ENCODE measurements at regions not wholly inside any gene's neighbourhood (a gene's known extent, or its start where the extent isn't known, plus 50 kb on each side); places are given as distances from the start of the nearest gene placed in this dataset.

DNA sequence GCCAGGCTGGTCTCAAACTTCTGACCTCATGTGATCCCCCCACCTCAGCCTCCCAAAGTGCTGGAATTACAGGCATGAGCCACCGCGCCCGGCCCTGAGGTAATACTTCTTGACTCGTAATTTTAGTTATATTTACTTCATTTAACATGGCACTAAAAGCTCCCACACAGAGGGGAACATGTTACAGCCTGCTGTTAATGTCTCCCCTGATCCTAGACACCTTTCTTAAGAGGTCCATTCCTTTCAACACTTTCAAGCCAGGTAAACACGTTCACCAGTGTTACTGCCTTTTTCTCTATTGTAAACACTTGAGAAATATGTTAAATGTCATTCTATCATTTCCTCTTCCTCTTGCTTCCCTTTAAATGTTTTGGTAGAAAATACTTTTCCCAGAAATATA is 161.4 kb downstream of the METTL4 start:
- no peak for DNase-seq

DNA sequence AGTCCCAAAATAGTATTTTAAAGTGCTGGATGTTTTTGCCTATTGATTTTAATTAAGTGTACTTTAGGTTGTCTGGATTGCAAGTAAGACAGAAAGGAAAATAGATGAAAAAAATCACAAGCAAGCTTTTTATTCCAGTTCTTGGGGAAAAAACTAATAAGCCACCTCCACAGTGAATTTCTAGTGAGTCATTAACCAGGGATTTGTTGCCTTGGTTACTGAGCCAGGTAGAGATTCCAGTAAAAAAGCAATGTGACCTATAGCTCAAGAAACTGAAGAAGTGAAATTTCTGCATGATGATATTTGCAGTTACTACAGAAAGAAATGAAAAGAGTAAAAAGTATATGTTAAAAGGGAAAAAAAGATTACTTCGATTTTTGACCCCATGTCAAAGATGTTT is 160.6 kb downstream of the METTL4 start:
- DNase-seq: no peak

DNA sequence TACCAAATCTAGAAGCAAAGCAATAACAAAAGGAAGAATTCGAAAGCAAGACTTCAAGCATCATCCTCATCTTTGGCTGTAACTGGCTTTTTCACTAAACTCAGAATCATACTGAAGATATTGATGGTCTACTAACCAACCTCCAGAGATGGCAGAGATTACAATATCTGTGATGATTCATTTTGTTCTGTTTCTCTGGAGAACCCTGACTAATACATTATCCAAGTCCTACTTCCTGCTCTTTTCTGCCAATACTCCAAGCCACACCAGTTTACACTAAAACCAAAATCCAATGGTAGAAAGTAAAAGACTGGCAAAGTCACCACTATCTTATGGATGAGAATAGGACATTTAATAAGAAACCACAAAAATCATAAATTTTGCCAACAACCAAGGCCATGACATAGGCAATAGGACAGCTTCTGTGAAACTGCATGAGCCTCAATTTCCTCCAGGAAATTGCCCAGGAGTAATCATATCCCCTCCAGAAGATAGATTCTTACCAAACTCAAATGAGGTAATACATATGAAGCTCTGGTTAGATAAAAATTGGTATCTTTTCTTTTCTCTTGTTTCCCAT is 159.8 kb downstream of the METTL4 start:
- DNase-seq: no peak

DNA sequence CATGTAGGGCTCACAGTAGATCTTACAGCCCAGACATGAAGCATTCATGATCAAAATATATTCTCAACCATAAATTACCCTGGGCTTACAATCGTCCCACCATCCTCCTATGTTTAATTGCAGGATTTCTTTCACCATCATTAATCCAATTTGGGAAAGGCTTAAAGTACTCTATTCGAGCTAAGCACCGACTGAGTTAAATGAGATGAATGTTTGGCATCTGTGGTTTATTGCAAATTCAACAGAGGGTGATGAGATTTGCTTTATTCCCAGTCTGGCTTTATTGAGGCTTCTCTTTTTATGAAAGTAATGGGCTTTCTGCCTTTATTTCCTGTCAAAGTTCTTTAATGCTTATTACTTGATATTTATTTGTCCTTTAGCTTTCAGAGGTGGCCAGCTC is 159.0 kb downstream of the METTL4 start:
- DNase-seq: no peak

DNA sequence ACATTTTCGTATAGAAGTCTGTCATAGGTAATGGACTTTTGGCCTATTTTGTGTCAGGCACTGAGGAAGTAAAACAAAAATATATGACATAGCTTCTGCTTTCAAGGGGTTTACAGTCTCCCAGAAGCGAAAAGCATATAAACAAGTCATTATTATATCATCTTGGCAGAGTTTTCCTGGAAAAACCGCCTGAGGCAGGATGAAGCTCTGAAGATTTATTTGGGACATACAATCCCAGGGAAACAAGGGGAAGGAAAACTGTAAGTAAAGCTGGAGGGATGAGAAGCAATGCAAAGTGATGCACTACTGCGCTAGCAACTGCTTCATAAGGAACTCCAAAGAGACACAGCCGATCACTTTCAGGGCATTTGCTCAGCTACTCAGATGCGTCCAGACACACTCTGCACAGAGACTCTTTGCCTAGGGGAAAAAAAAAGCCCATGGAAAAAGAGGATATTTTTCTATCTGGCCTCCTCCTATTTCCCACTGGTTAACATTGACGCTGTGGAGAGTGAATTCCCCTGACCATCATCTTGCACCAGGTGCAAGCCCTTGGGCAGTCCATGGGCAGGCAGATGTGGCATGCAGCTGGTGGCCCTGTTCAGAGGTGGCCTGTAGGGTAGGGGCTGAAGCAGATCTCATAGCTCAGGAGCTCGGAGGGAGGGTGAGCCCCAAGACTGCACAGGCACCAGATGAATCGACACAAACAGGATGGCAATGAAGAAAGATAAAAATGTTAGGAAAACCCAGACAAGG is 158.1 kb downstream of the METTL4 start:
- no peak for DNase-seq

DNA sequence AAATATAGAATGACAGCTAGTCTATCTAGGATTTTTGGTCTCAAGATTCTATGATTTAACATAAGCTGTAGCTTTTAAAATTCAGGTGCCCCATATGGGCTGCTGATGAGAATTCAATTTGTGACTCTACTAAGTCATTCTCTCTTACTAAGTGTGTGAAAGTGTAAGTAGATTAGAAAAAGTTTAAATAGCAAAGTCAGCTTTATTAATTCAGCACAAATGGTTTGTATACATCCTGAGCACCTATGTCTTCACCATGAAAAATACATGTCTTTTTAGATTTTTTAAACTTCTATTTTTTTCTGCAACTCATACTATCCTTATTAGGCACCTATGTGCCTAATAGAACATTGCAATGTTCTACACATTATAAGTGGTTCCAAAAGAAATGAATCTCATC is 157.1 kb downstream of the METTL4 start:
- no peak for DNase-seq

DNA sequence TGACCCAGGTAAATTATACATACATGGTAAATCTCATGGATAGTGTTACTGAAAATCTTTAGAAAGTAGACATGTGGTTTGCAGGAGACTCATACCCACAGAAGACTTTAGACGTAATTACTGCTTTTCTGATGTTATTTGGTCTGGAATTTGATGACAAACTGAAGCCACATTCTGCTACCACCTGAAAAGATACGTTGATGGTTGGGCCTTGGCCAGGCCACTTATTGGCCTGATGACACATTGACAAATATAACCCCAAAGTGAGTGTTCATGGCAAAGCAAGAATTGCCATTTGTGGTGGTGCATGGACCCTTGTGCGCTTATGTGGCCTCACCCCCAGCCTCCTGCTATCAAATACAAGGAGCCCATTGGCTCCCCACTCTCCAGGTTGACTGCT is 155.6 kb downstream of the METTL4 start:
- DNase-seq: no peak

DNA sequence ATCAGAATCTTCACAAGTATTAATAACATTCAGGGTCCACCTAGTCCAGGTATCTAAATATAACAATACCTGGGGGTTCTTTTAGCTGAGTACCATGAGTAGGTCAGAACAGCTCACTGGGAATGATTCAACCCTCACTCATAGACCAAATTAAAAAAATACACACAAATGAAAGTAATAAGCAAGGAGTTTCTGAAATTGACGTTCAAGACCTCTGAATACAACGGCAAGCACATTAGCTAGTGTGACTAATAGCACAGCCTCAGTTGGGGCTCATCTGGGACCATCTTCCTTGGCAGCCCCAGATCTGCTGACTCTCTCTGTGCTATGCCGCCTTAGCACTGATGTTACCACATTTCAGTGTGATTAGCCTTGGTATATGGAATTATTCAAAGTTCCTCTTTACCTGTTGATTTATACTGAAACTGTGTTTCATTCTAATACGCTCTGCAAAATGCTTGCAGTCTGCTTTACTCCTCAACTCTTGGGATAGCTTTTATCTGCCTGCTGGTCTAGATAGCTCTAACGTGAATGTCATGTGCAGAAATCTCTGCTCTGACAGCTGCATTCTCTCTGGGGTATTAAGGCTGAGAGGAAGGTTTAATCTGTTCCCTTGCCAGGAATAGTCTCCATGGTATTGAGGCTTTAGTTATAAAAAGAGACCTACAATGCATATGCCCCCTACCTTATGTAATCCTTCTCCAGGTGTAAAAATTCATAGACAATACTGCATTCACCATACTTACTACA is 153.3 kb downstream of the METTL4 start:
- no peak for DNase-seq

DNA sequence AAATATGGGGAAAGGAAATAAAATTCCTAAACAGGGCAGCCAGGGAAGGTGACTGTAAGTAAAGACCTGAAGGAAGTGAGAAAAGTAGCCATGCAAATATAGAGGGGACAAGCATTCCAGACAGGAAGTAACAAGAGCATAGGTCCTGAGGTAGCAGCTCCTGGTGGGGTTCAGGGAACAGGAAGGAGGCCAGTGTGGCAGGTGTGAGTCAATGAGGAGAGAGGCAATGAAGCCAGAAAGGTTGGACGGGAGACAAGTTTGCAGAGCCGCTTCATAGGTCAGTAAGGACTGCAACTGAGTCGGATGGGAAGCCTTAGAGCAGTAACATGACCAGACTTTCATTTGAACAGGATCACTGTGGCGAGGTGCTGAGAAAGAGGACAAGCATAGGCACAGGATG is 150.9 kb downstream of the METTL4 start:
- no peak for DNase-seq

DNA sequence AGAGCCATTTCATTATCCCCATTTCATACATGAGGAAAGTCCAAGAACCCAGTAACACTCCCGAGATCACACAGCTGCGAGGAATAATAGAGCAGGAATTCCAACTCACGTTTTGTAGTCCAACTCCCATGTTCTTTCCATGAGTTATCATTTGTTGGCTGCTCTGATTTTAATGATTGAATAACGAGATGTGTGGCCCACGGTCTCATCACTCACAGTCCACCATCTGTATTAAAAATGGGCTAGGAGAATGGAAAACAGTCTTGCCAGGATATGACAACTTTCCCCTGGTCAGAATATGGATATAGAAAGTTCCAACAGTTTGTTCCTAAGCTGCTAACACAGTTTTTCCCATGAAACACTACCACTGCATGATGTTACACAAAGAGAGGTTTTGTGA is 147.5 kb downstream of the METTL4 start:
- DNase-seq: no peak

DNA sequence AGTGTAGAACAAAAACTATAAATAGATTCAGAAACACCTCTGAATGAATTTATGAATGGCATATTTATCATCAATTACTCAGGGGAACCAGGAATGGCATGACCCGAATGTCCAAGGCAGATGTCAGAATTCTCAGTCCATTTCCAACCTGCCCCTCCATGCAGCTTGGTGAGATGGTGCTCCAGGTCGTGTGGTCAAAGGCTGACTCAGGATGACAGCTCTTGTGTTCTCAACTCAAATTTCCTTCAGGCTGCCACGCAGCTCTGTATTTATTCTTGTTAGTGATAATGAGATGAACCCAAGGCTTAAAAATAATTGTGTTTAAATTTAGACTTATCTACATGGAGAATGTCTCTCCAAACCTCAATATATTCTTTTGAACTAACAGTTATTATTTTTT is 146.9 kb downstream of the METTL4 start:
- no peak for DNase-seq

DNA sequence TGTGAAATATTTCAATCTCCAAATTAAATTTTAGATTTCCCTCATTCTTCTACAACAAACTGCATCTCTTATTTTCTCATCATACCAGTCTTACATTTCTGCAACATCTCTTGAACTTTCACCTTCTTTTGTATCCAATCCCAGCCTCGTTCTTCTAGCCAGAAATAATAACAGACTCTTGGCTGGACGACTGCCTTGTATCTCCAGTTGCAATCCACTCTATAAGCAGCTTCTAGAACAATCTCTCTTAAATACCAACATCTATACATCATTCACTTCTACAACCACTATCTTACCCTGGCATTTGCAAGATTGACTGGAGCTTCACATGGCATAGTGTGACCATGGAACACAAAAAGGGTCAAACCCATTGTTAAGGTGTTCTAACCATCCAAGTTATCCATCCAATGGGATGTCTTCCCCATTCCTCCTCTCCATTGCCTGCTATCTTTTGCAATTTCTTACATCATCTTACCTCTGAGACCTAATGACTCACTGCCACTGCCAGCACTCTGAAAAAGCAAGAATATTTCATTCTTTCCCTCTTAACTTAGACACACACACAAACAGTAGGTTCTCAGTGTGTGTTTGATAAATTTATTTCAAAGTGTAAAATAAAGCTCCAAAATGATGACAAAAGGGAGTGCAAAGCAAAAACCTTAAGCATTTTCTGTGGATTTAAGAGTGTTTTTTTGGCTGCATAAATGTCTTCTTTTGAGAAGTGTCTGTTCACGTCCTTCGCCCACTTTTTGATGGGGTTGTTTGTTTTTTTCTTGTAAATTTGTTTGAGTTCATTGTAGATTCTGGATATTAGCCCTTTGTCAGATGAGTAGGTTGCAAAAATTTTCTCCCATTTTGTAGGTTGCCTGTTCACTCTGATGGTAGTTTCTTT is 145.6 kb downstream of the METTL4 start:
- no peak for DNase-seq

DNA sequence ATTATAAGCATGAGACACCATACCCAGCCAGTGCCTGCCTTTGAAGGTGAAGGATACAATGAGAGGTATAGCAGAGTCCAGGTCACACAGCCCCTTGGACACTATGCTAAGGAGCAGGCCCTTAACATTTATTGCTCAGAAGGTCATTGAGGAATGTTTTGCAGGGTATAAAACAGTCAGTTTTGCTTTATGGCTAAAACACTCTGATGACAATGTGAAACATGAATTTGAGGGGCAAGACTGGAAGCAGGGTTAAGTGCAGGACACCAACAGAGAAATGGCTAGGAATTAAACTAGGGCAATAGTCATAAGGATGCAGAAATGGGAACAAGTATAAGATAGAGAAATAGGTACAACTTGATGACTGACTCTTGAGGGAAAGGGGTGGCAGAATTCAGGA is 141.1 kb downstream of the METTL4 start:
- no peak for DNase-seq

DNA sequence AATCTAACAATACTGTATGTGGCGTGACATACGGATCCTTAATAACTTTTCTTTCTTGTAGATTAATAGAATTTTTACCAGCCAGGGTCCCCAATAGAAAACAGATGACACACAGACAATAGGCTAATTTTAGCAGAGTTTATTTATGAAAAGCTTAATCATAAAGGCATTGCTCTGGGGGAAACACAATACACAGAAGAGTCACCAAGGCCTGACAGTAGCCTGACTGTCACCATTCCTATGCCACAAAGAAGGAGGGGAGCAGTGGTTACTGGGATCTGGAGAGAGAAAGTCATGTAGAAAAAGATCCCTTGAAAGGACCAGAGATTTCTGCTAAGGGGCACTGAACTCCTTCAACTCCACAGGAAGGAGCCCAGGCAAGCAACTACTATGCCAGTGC is 139.5 kb downstream of the METTL4 start:
- no peak for DNase-seq

DNA sequence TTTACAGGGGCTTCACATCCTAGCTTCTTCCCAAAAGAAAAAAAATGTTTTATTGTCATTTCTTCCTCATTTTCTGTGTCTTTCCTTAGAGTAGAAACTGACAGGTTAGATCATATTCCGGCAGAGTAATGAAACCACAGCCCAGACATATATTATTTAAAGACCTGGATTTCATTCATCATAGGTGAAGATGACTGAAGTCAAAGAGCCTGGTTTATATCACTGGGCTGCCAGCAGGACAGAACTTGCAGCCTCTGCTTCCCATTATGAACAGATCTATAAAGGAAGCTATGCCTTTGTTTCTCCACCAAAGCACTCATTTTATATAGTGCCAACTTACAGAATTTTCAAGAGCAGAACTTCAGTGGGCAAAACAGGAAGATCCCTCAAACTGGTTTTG is 137.9 kb downstream of the METTL4 start:
- no peak for DNase-seq

DNA sequence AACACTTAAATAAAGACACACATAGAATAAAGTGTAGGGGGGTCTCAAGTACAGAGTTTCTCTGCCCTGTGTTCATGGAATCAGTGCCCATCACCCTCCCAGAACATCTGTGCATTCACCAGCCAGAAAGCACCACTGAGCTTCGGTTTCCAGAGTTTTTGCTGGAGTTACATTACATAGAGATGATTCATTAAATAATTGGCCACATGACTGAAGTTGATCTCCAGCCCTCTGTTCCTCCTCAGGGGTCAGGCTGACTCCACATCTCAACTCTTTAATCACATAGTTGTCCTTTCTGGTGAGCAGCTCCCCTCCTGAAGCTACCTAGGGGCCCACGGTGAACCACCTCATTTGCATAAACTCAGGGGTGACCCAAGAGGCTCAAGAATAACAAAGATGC is 129.8 kb downstream of the METTL4 start:
- DNase-seq: no peak

DNA sequence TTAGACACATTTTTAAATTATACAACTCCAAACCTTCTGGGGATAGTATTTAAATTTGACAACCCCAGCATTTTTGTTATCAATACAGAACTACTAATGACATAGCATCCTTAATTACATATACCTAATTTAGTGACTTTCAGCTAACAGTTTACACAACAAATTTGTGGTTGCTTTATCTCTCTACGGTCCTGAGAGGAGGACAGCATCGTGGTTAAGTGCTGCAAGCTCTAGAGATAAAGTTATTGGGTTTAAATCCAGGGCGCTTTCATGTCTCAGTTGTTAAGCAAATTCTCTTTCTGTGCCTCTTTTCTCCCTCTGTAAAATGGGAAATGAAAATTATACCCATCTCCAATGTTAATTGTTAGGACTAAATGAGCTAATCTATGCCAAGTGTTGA is 129.3 kb downstream of the METTL4 start:
- no peak for DNase-seq

DNA sequence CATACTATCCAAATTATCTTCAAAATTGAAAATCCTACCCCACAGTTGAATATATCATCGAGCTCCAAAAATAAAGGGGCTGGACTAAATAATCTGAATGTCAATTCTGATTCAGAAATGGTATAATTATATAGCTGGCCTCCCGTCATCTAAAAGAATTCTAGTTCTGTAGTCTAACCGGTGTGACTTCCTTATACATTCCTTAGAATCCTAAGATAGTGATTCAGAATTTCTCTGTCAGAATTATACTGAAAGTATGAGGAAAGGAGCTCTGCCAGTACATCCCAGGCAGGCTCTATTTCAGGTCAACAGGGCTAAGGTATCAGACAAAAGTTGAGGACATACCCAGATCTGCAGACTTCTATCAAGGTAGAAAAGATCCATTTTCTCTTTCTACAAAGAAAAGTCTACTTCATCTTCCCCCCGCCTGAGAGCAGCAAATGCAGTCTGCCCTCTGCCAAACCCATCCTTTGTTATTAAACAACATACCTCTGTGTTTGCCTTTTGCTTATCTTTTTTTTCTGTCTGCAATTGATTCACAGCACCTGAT is 128.5 kb downstream of the METTL4 start:
- no peak for DNase-seq

DNA sequence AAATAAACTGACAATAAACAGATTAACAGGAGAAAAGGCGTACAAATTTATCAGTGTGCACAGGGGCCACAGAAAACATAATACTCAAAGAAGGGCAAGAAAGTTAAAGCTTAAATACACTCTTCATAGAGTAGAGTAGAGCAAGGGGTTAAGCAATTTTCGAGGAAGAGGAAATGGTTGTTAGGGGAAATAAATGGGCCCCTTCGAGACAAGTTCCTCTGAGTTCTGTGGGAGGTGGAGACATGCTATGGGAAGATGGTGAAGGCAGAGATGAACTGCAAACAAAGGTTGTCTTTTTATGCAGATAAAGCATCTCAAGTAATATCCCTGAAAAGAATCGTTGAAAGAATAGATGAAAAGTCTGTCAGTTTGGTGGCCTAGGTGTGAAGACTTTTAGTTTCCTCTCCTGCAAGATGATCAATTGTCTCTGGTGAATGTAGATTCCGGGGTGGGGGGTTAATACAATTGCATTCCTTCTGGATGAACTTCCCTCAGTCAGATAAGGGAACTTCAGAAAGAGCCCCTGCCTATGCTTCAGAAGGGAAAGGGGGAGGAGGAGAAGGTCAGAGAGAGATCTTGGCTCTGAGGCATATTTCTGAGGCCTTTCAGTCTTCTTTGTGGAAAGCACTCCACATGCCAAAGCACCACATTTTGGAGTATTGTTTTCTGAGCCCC is 127.0 kb downstream of the METTL4 start:
- DNase-seq: no peak

DNA sequence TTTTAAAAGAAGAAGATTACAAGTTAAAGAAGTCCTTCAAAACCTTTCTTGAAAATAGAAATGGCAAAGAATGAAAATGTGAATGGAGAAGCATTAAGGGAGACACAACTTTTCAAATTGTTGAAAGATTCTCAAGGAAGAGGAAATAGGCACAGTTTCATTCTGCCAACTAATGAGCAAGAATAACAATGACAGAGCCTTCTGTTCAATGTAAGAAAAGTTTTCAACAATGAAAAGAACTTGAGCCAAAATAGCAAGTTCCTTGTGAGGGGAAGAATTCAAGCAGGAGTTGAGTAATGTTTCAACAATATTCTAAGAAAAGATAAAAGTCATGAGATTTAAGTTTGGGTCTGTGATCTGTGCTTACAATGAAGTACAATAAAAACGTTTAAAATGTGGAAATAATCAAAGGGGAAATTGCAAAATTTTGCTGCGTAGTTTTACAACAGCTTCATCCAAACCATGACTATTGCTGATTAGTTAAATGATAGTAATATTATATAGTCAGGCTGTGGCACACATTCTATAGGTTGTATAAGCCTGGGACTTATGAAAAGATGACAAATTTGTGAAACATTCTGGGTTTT is 122.6 kb downstream of the METTL4 start:
- DNase-seq: no peak

DNA sequence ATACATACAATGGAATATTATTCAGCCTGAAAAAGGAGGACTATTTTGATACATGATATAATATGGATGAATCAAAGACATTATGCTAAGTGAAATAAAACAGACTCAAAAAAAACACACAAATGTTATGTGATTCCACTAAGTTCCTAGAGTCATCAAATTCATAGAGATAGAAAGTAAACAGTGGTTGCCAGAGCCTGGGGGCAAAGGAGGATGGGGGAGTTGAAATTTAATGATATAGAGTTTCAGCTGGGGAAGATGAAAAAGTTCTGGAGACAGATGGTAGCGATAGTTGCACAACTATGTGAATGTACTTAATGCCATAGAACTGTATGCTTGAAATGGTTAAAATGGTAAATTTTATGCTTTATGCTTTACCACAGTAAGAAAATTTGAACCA is 119.7 kb downstream of the METTL4 start:
- DNase-seq: no peak

DNA sequence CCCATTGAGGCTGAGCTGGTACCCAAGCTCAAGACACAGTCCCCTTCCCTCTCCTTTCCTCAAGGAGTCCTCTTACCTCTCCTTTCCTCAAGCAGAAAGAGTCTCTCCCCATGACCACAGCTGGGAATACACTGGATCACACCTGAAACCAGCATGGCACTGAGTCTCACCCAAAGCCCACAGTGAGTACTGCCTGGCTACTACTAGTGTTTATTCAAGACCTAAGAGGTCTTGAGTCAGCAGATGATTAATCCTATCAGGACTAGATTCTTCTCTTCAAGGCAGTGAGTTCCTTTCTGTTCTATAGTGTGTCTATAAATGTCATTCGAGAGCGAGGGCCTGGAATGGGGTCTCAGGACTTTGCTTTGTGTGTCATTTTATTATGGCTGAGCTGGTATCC is 111.4 kb downstream of the METTL4 start:
- DNase-seq: no peak

All from NCI-H526 (cell line).